Nephron (organoid): ENCODE measurements at regions not wholly inside any gene's neighbourhood (a gene's known extent, or its start where the extent isn't known, plus 50 kb on each side); places are given as distances from the start of the nearest gene placed in this dataset.

Experiments used
- H3K27ac Mint-ChIP-seq, 3 experiments: 2 replicates each; pipeline ENCODE4 v1.8.0; 2020; ENCODE audit warnings: mixed read lengths in 3 of 3, mild to moderate bottlenecking in 2 of 3, moderate library complexity in 1 of 3
- H3K27me3 Mint-ChIP-seq: 2 replicates; pipeline ENCODE4 v1.8.0; 2021; ENCODE audit warnings: low read depth, mild to moderate bottlenecking, moderate library complexity, mixed read lengths
- H3K36me3 Mint-ChIP-seq: 2 replicates; pipeline ENCODE4 v1.8.0; 2020; ENCODE audit warnings: low read depth, mixed read lengths
- H3K4me1 Mint-ChIP-seq: 2 replicates; pipeline ENCODE4 v1.8.0; 2020; ENCODE audit warnings: mixed read lengths
- H3K4me3 Mint-ChIP-seq, 3 experiments: 2 replicates each; pipeline ENCODE4 v1.8.0; 2020; ENCODE audit warnings: mild to moderate bottlenecking in 3 of 3, mixed read lengths in 3 of 3, moderate library complexity in 2 of 3
- H3K9me3 Mint-ChIP-seq: 2 replicates; pipeline ENCODE4 v1.8.0; 2020; ENCODE audit warnings: mixed read lengths
- CTCF ChIP-seq, 3 experiments: fragments of 200-600 bp; sonication (generic); IDR thresholded peaks; one replicate each; pipeline ENCODE4 v1.5.0; 2021; ENCODE audit warnings: antibody characterized with exemption in 3 of 3; ENCODE audit not compliant: unreplicated experiment in 3 of 3

DNA sequence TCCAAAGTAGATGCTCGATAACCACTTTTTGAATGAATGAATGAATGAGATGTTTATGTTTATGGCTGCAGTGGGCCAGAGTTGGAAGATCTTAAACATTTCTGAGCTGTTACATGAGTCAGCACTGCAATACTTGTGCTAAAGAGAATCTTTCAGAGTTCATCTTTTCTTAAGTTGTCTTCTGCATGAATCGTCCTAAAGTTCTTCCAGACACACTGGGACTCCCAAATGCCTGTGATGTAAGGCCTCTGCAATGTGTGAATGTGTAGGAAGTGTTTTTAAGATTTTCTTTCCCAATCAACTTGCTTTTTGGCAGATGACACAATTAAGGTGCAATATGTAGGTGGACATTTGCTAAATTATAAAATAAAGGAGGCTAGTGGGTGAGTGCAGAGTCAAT is 50.3 kb upstream of the TRIM9 start:
- Mint-ChIP-seq H3K27me3 (no peaks in the 10 kb centered on the region), H3K4me1 (no peaks in the 10 kb centered on the region), H3K27ac (no peak overlapping the region), H3K4me3 (no peak overlapping the region), H3K9me3 (peaks cover 2% of the 10 kb centered on the region), H3K36me3 (no peaks in the 10 kb centered on the region)
- TF ChIP-seq CTCF (IDR thresholded peaks at IDR 0.05; ENCODE audit: unreplicated experiment in 3 of 3), result no peak

DNA sequence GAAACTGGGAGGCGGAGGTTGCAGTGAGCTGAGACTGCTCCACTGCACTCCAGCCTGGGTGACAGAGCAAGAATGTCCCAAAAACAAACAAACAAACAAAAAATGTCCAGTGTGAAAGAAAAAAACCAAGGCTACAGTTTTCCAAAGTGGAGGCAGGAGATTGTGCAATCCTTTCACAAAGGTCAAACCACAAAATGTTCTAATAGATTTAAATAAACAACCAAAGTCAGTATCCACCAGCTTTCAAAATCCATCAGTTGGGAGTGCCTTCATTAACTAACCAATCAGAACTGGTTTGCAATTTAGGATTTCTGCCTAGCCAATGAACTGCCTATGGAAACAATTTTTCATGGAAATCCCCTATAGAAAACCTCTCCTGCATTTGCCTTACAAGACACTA is 52.3 kb upstream of the TRIM9 start:
- H3K36me3 Mint-ChIP-seq, result no peaks in the 10 kb centered on the region
- TF ChIP-seq CTCF (IDR thresholded peaks at IDR 0.05; ENCODE audit: unreplicated experiment in 3 of 3), result no peak
- no peaks in the 10 kb centered on the region for H3K27me3 Mint-ChIP-seq
- no peak overlapping the region for H3K27ac Mint-ChIP-seq
- H3K4me1 Mint-ChIP-seq, result no peaks in the 10 kb centered on the region
- peaks cover 2% of the 10 kb centered on the region for H3K9me3 Mint-ChIP-seq
- no peak overlapping the region for H3K4me3 Mint-ChIP-seq

DNA sequence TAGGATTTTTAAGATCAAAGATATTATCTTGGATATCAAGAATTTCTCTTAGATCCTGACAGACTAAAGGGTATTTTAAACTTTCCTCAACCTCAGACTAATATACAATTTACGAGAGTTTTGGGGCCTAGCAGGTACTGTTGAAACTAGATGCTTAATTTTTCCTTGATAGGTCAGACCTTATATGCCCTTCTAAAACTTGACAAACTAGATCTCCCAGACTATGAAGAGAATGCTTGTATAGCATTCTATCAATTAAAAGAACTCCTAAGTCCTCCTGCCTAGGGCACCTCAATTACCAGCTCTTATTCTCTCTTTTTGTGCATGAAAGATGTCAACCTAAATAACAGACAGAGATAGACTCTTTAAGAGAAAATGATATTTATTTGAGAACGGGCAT is 60.4 kb upstream of the TRIM9 start:
- no peak overlapping the region for H3K4me3 Mint-ChIP-seq
- no peaks in the 10 kb centered on the region for H3K27me3 Mint-ChIP-seq
- H3K9me3 Mint-ChIP-seq, result peaks cover 6% of the 10 kb centered on the region
- H3K4me1 Mint-ChIP-seq, result no peaks in the 10 kb centered on the region
- TF ChIP-seq CTCF (IDR thresholded peaks at IDR 0.05; ENCODE audit: unreplicated experiment in 3 of 3), result no peak
- H3K36me3 Mint-ChIP-seq, result no peaks in the 10 kb centered on the region
- H3K27ac Mint-ChIP-seq, result no peak overlapping the region

DNA sequence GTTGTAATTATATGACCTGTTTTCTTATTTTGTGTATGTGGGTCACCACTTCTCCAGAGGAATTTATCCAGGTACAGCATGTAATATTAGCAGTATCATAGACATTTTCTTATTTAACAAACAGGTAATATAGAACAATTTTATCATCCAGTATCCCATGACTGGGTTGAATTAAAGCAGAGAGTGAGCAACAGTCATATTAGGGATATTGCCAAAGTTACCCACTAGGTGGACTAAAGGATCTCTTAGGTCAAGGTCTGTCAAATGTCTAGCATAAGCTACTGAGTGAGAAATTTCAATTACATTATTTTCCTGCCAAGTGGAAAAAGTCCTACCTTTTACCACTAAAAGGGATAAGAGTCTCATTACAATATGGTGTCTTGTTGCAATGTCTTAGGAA is 62.1 kb upstream of the TRIM9 start:
- peaks cover 4% of the 10 kb centered on the region for H3K9me3 Mint-ChIP-seq
- no peaks in the 10 kb centered on the region for H3K4me1 Mint-ChIP-seq
- no peak overlapping the region for H3K27ac Mint-ChIP-seq
- H3K4me3 Mint-ChIP-seq, result no peak overlapping the region
- TF ChIP-seq CTCF (IDR thresholded peaks at IDR 0.05; ENCODE audit: unreplicated experiment in 3 of 3), result peak; percentile 21 to 45 (median 21)
- H3K36me3 Mint-ChIP-seq, result no peaks in the 10 kb centered on the region
- no peaks in the 10 kb centered on the region for H3K27me3 Mint-ChIP-seq

- Mint-ChIP-seq H3K27me3 (no peaks in the 10 kb centered on the region), H3K36me3 (no peaks in the 10 kb centered on the region), H3K27ac (no peak overlapping the region), H3K4me1 (no peaks in the 10 kb centered on the region), H3K4me3 (no peak overlapping the region), H3K9me3 (no peaks in the 10 kb centered on the region)
- no peak for TF ChIP-seq CTCF (IDR thresholded peaks at IDR 0.05; ENCODE audit: unreplicated experiment in 3 of 3)
These were observed 66.0 kb upstream of the TRIM9 start for GRCh38 chr14:51160871-51161270.

DNA sequence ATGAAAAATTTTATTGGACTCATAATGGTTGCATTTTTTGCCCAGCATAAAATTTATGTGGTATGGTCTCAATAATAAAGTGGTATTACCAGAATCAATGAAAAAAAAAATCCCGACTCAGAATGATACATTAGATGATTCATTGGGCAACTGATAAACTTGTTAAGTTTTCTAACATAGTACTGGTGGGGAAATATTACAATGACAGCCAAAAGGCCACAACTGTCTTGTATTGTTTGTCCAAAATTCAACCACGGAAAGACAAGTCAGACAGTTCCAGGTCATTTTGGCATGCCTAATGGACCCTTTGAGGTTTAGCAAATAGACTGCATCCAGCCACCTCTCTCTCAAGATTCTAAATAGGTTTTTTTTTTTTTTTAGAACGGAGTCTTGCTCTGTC is 70.5 kb upstream of the TRIM9 start:
- Mint-ChIP-seq H3K4me1 (peaks cover 12% of the 10 kb centered on the region), H3K27ac (no peak overlapping the region), H3K27me3 (no peaks in the 10 kb centered on the region), H3K36me3 (no peaks in the 10 kb centered on the region), H3K4me3 (no peak overlapping the region), H3K9me3 (no peaks in the 10 kb centered on the region)
- TF ChIP-seq CTCF (IDR thresholded peaks at IDR 0.05; ENCODE audit: unreplicated experiment in 3 of 3), result no peak
